PC-9 (cell line): ENCODE measurements at regions not wholly inside any gene's neighbourhood (a gene's known extent, or its start where the extent isn't known, plus 50 kb on each side); places are given as distances from the start of the nearest gene placed in this dataset.

ENCODE experiments used
- BruUV-seq: library from RNA; stranded (reverse); fragments of 400-500 nt; replicated peaks from 2 replicates; lab custom pipeline; 2021; lab: Mats Ljungman, UMichigan
- CTCF ChIA-PET: fragments of 300-600 bp; sonication (Branson Sonifier 250); formaldehyde crosslinking; loops from one replicate; lab custom pipeline; 2022; ENCODE audit warnings: antibody characterized with exemption; lab: Charles Lee
- POLR2A ChIA-PET: fragments of 300-600 bp; sonication (Branson Sonifier 250); formaldehyde crosslinking; loops from one replicate; lab custom pipeline; 2022; ENCODE audit warnings: antibody characterized with exemption; ENCODE audit not compliant: unreplicated experiment; lab: Charles Lee
- DNase-seq, 2 experiments: peaks; one replicate each; pipeline versions ENCODE4 v3.0.0 to v3.0.0-alpha.2; 2015 to 2022; ENCODE audit warnings: mixed read lengths in 1 of 2
- H2AFZ ChIP-seq: fragments of 200-600 bp; sonication (generic); 2 replicates; pipeline ENCODE4 v1.8.1; 2017; ENCODE audit warnings: antibody characterized with exemption
- H3F3A ChIP-seq: fragments of 200-600 bp; sonication (generic); 2 replicates; pipeline ENCODE4 v1.8.1; 2017; ENCODE audit warnings: antibody characterized with exemption, mild to moderate bottlenecking, low read depth; ENCODE audit not compliant: insufficient read depth
- H3K27ac ChIP-seq: fragments of 200-600 bp; sonication (generic); 2 replicates; pipeline ENCODE4 v1.6.1; 2016; ENCODE audit warnings: mixed run types
- H3K27me3 ChIP-seq: fragments of 200-600 bp; sonication (generic); 2 replicates; pipeline ENCODE4 v1.6.1; 2016; ENCODE audit warnings: low read depth, mixed run types; ENCODE audit not compliant: insufficient read depth
- H3K36me3 ChIP-seq: fragments of 200-600 bp; sonication (generic); 2 replicates; pipeline ENCODE4 v1.6.1; 2016; ENCODE audit warnings: low read depth, mixed run types
- H3K4me1 ChIP-seq: fragments of 200-600 bp; sonication (generic); replicated peaks from 2 replicates; pipeline ENCODE4 v1.6.1; 2016; ENCODE audit warnings: mixed run types; ENCODE audit not compliant: insufficient read depth
- H3K4me2 ChIP-seq: fragments of 200-600 bp; sonication (generic); 2 replicates; pipeline ENCODE4 v1.6.1; 2017; ENCODE audit warnings: mixed run types
- H3K4me3 ChIP-seq: fragments of 200-600 bp; sonication (generic); 2 replicates; pipeline ENCODE4 v1.6.1; 2016; ENCODE audit warnings: mixed run types
- H3K79me2 ChIP-seq: fragments of 200-600 bp; sonication (generic); 2 replicates; pipeline ENCODE4 v1.6.1; 2017; ENCODE audit warnings: low read depth, mixed run types
- H3K9me2 ChIP-seq: fragments of 200-600 bp; sonication (generic); 2 replicates; pipeline ENCODE4 v1.8.1; 2017; ENCODE audit warnings: mild to moderate bottlenecking; ENCODE audit not compliant: insufficient read depth
- H3K9me3 ChIP-seq: fragments of 200-600 bp; sonication (generic); 2 replicates; pipeline ENCODE4 v1.8.1; 2016; ENCODE audit warnings: low read depth; ENCODE audit not compliant: insufficient read depth
- H4K20me1 ChIP-seq: fragments of 200-600 bp; sonication (generic); 2 replicates; pipeline ENCODE4 v1.8.1; 2017; ENCODE audit not compliant: insufficient read depth
- CTCF ChIP-seq: fragments of 200-600 bp; sonication (generic); conservative IDR thresholded peaks from 2 replicates; pipeline ENCODE4 v1.6.1; 2017; ENCODE audit warnings: mixed run types, antibody characterized with exemption, mild to moderate bottlenecking, moderate library complexity
- EZH2 ChIP-seq: fragments of 200-600 bp; sonication (generic); IDR thresholded peaks from 2 replicates; pipeline ENCODE4 v1.8.0; 2017; ENCODE audit warnings: antibody characterized with exemption, low read depth
- intact Hi-C: fragments of 100-400 bp; cut with micrococcal nuclease; formaldehyde crosslinking; loops from one replicate; pipeline ENCODE4 v1.10.0; 2022; ENCODE audit not compliant: unreplicated experiment

- H3K9me2 ChIP-seq = no peaks in the 10 kb centered on the region
- H3K27me3 ChIP-seq = peaks cover 33% of the 10 kb centered on the region
- no peak overlapping the region for H3K4me2 ChIP-seq
- no peaks in the 10 kb centered on the region for H4K20me1 ChIP-seq
- TF ChIP-seq CTCF = no peak
- no peak for TF ChIP-seq EZH2
- H3K79me2 ChIP-seq = no peaks in the 10 kb centered on the region
- no peaks in the 10 kb centered on the region for H3K36me3 ChIP-seq
- H3K27ac ChIP-seq = no peak overlapping the region
- CTCF ChIA-PET = no interaction called here
- no peaks in the 10 kb centered on the region for H3K4me1 ChIP-seq
- POLR2A ChIA-PET = no interaction called here
- H3K9me3 ChIP-seq = no peaks in the 10 kb centered on the region
- BruUV-seq = no TSS peak
- H3K4me3 ChIP-seq = no peak overlapping the region
- DNase-seq = no peak
- intact Hi-C loops = no loop called here
- H2AFZ ChIP-seq = no peak overlapping the region
- no peaks in the 10 kb centered on the region for H3F3A ChIP-seq
Measured at GRCh38 chr2:7450188-7450832, 533.1 kb downstream of the RNF144A start.

- Histone ChIP-seq H3K27me3 (peaks cover 31% of the 10 kb centered on the region), H3K9me3 (no peaks in the 10 kb centered on the region), H3K79me2 (no peaks in the 10 kb centered on the region), H3K4me2 (no peak overlapping the region), H3K27ac (no peak overlapping the region), H3K9me2 (no peaks in the 10 kb centered on the region), H3K4me1 (no peaks in the 10 kb centered on the region), H4K20me1 (no peaks in the 10 kb centered on the region), H3F3A (no peaks in the 10 kb centered on the region), H3K4me3 (no peak overlapping the region), H2AFZ (no peak overlapping the region), H3K36me3 (no peaks in the 10 kb centered on the region)
- BruUV-seq = no TSS peak
- intact Hi-C loops = no loop called here
- DNase-seq = no peak
- ChIA-PET POLR2A (no interaction called here), CTCF (no interaction called here)
- TF ChIP-seq CTCF = no peak
- no peak for TF ChIP-seq EZH2
Measured at GRCh38 chr2:7450833-7451190, 533.6 kb downstream of the RNF144A start.

- Histone ChIP-seq H3F3A (no peaks in the 10 kb centered on the region), H3K27ac (no peak overlapping the region), H3K4me3 (no peak overlapping the region), H3K9me2 (no peaks in the 10 kb centered on the region), H3K36me3 (no peaks in the 10 kb centered on the region), H4K20me1 (no peaks in the 10 kb centered on the region), H3K4me2 (no peak overlapping the region), H3K4me1 (no peaks in the 10 kb centered on the region), H3K27me3 (peaks cover 33% of the 10 kb centered on the region), H3K79me2 (no peaks in the 10 kb centered on the region), H3K9me3 (no peaks in the 10 kb centered on the region), H2AFZ (no peak overlapping the region)
- ChIA-PET CTCF (no interaction called here), POLR2A (no interaction called here)
- DNase-seq = no peak
- no peak for TF ChIP-seq CTCF
- no peak for TF ChIP-seq EZH2
- no TSS peak for BruUV-seq
- intact Hi-C loops = no loop called here
Measured at GRCh38 chr2:7452110-7452876, 535.1 kb downstream of the RNF144A start.
